ENCODE measurements at regions not wholly inside any gene's neighbourhood (a gene's known extent, or its start where the extent isn't known, plus 50 kb on each side); places are given as distances from the start of the nearest gene placed in this dataset.

- no peak overlapping the region for H3K27ac ChIP-seq (ENCODE audit: control insufficient read depth, insufficient read depth)
- BruUV-seq (replicated peaks): no TSS peak
- H3K27me3 ChIP-seq (replicated peaks in 1 of 2; ENCODE audit: control insufficient read depth in 2 of 2, insufficient read depth in 2 of 2, low read length in 1 of 2): no peaks in the 10 kb centered on the region
- H3K36me3 ChIP-seq (ENCODE audit: control insufficient read depth in 2 of 2, insufficient read depth in 2 of 2, low read length in 1 of 2): no peaks in the 10 kb centered on the region
- no peak for FAIRE-seq
- no peak overlapping the region for H3K4me3 ChIP-seq
- no peaks in the 10 kb centered on the region; the same call in 1 of the 2 replicates for H4K20me1 ChIP-seq (ENCODE audit: control insufficient read depth, insufficient read depth)
- SMC1A ChIA-PET (ENCODE audit: uncharacterized antibody, unreplicated experiment): interaction anchor here (0.8 kb wide), 1 partner anchor 13 kb away, joined by 3 read pairs; no protein-coding TSS in a partner anchor
- in situ Hi-C loops (cut with MboI): no loop called here
- ATAC-seq: no peak
- intact Hi-C loops (cut with micrococcal nuclease; ENCODE audit: unreplicated experiment): no loop called here
- no peak overlapping the region for H2AFZ ChIP-seq (ENCODE audit: control insufficient read depth, low read depth, low read length)
- no peak for DNase-seq (ENCODE audit: low read depth, low spot score)
- RAD21 ChIA-PET (ENCODE audit: unreplicated experiment): interaction anchor here (1.2 kb wide), 1 partner anchor 319 kb away, joined by 3 read pairs; no protein-coding TSS in a partner anchor
- 24% methylated on average over 3 of the region's 3 CpGs for WGBS (ENCODE audit: insufficient coverage, insufficient replicate concordance, low lambda C conversion rate, missing lambda C conversion rate)
- CTCF ChIA-PET: interaction anchor here (0.9 to 1.9 kb wide), 6 partner anchors 11 to 326 kb away, joined by 3 to 8 read pairs (median 4); no protein-coding TSS in a partner anchor
- H3K9ac ChIP-seq (ENCODE audit: control insufficient read depth, insufficient read depth, low read length): no peak overlapping the region
- H3K4me2 ChIP-seq (ENCODE audit: control insufficient read depth, insufficient read depth): no peak overlapping the region
- POLR2A ChIA-PET: interaction anchor here (0.5 kb wide), 1 partner anchor 372 kb away, joined by 3 read pairs; no protein-coding TSS in a partner anchor
- no peaks in the 10 kb centered on the region for H3K79me2 ChIP-seq (ENCODE audit: control insufficient read depth, insufficient read depth, low read length)
- H3K4me1 ChIP-seq (ENCODE audit: control insufficient read depth, insufficient read depth, low read length): no peaks in the 10 kb centered on the region
- no peaks in the 10 kb centered on the region for H3K9me3 ChIP-seq (replicated peaks; ENCODE audit: control insufficient read depth, insufficient read depth, low read length)
- TF ChIP-seq MEF2A (IDR thresholded peaks at IDR 0.05; ENCODE audit: insufficient read depth, low read depth, low read length): no peak
- TF ChIP-seq TARDBP (IDR thresholded peaks at IDR 0.05; ENCODE audit: borderline replicate concordance): no peak
- no peak for TF ChIP-seq IRF4 (IDR thresholded peaks at IDR 0.05; ENCODE audit: low read depth, low read length)
- no peak for TF ChIP-seq E2F8 (IDR thresholded peaks at IDR 0.05; ENCODE audit: low read depth, partially characterized antibody)
- no peak for TF ChIP-seq TBL1XR1 (IDR thresholded peaks at IDR 0.05; ENCODE audit: low read depth, low read length)
- TF ChIP-seq TAF1 (IDR thresholded peaks at IDR 0.05; ENCODE audit: borderline replicate concordance, low read depth, low read length): no peak
- no peak for TF ChIP-seq BACH1 (IDR thresholded peaks at IDR 0.05; ENCODE audit: borderline replicate concordance)
- TF ChIP-seq MLLT1 (IDR thresholded peaks at IDR 0.05): no peak
- TF ChIP-seq KAT2A (conservative IDR thresholded peaks at IDR 0.05; ENCODE audit: control insufficient read depth, low read depth, low read length): no peak
- TF ChIP-seq ELK1 (IDR thresholded peaks at IDR 0.05; ENCODE audit: low read depth, low read length): no peak
- TF ChIP-seq ZBTB40 (IDR thresholded peaks at IDR 0.05; ENCODE audit: borderline replicate concordance): no peak
- no peak for TF ChIP-seq CBFB (IDR thresholded peaks at IDR 0.05; ENCODE audit: low read depth)
- no peak for TF ChIP-seq GABPA (IDR thresholded peaks at IDR 0.05; ENCODE audit: low read depth)
- no peak for TF ChIP-seq PML (IDR thresholded peaks at IDR 0.05; ENCODE audit: low read length)
- no peak for TF ChIP-seq FOXK2 (IDR thresholded peaks at IDR 0.05)
Observed at GRCh38 chr4:26001413-26001812, 87.4 kb downstream of the SMIM20 start.
